Stimulated activated CD4-positive, alpha-beta T cell treated with anti-CD3 and anti-CD28 coated beads, TNF-alpha, amount 100 ng/mL, for 48 hours (primary cell): ENCODE measurements at regions not wholly inside any gene's neighbourhood (a gene's known extent, or its start where the extent isn't known, plus 50 kb on each side); places are given as distances from the start of the nearest gene placed in this dataset.
"Not testable (repeated sequence)": the region's sequence is repeated elsewhere in the genome, so short reads cannot be mapped to it uniquely, and the experiment has no call there.

ENCODE experiments used
- DNase-seq, 3 donors: peaks; one replicate each; pipeline ENCODE4 v3.0.0-alpha.2; 2020; ENCODE audit warnings: low read depth in 3 of 3

DNA sequence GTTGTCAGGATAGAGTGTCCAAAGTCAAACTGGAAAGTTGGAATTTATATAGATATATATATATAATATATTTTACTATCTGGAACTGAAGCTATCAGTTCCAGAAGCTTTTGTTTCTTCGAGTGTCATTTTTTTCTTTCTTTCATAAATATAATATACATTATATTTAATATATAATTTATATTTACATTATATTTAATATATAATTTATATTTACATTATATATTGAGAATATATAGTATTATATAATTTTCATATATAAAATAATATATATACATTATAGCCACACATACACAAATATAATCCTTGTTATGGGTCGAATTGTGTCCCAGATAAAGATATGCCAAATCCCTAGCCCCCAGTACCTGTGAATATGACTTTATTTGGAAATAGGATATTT is 842.3 kb upstream of the LRRC4C start:
- DNase-seq: no peak

- DNase-seq: no peak
These were observed 852.1 kb upstream of the LRRC4C start for GRCh38 chr11:42311514-42311913.

DNA sequence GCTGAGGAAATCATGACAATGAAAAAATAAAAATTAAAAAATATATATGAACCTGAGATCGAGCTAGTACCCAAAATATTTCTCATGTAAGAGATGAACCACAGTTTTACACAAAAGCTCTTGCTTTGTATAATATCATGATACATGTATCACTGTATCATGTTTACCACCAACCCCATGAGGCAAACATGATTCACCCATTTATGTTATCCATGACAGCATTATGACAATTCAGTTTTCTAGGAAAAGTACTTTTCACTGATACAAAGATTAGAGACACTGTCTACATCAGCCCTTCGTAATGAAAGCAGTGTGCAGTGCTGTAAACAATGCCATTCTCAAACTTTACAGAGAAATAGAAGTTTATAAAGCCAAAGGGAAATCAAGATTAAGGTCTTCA is 852.5 kb upstream of the LRRC4C start:
- no peak for DNase-seq

DNA sequence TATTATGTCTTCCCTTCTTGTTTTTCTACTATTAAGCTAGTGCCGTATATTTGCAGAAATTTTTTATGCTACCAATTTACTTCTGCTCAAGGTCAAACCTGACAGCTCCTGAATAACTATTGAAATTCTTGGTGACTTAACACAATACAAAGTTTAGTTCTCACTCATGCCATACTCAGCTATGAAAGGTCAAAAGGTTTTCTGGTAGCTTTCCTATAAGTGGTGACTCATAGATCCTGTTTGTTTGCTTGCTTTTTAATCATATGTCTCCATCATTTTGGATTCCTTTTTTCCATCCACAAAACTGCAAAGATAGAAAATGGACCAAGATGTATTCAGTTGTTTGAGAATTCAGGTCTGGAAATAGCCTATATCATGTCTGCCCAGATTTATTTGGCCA is 855.8 kb upstream of the LRRC4C start:
- no peak for DNase-seq

DNA sequence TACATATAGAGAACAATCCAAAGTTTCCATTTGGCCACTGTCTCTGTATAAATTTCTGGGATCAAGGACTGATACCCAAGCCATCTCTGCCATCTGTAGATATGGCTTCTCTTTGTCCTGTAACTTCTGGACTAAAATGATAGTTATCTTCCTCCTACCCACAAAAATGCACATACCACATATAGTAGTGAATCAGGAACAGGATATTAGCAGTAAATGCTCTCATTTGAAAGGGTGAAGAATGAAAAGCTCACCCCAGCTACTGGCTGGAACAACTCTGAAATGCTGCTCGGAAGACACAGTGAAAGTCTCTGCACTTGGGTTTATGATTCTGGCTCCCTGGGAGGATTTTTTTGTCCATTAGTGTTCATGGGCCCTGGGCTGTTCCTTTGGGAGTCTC is 856.4 kb upstream of the LRRC4C start:
- DNase-seq: no peak

- no peak for DNase-seq
These were observed 860.5 kb upstream of the LRRC4C start for GRCh38 chr11:42319921-42320320.

GRCh38 chr11:42329929-42330565 is 870.6 kb upstream of the LRRC4C start:
- no peak for DNase-seq

GRCh38 chr11:42337786-42338455 is 878.5 kb upstream of the LRRC4C start:
- no peak for DNase-seq

GRCh38 chr11:42344204-42344792 is 884.8 kb upstream of the LRRC4C start:
- DNase-seq: no peak

GRCh38 chr11:42345933-42346332 is 886.5 kb upstream of the LRRC4C start:
- DNase-seq: no peak

DNA sequence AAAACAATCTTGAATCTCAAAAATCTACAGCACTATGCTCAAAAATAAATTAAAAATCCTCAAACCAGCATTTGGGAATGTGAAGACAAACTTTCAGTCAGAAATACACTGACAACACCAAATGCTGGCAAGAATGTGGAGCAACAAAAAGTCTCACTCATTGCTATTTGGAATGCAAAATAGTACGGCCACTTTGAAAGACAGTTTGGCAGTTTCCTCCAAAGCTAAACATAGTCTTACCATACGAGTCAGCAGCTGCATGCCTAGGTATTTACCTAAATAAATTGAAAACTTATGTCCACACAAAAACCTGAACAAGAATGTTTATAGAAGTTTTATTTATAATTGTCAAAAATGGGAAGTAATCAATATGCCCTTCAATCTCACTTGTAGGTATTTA is 904.2 kb upstream of the LRRC4C start:
- DNase-seq: no peak

GRCh38 chr11:42390116-42390515 is 921.7 kb upstream of the API5 start:
- no peak for DNase-seq

DNA sequence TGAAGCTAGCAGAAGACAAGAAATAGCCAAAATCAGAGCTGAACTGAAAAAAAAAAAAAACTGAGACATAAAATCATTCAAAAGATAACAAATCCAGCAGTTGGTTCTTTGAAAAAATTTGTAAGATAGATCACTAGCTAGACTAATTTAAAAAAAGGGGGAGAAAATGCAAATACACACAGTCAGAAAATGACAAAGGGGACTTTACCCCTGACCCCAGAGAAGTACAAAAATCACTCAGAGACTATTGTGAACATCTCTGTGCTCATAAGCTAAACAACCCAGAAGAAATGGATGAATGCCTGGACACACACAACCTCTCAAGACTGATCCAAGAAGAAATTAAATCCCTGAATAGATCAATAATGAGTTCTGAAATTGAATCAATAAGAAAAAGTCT is 914.3 kb upstream of the API5 start:
- DNase-seq: no peak

DNA sequence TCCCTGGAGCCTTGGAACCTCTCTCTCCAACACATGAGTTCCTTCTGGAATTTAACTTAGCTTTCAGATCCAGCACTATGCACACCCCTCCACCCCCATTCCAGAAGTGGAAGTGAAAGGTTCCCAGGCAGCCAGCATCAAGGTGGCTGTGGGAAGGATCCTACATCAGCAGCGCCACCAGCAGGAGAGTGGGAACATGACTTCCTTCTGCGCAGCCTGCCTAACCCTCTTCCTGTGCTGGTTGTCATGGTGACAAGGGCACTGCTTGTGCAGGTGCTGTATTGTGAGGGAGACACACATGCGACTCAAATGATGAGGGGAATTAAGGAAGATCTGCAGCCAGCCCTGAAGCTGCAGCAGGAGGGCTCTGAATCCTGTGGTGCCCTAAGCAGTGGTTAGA is 904.5 kb upstream of the API5 start:
- DNase-seq: no peak

DNA sequence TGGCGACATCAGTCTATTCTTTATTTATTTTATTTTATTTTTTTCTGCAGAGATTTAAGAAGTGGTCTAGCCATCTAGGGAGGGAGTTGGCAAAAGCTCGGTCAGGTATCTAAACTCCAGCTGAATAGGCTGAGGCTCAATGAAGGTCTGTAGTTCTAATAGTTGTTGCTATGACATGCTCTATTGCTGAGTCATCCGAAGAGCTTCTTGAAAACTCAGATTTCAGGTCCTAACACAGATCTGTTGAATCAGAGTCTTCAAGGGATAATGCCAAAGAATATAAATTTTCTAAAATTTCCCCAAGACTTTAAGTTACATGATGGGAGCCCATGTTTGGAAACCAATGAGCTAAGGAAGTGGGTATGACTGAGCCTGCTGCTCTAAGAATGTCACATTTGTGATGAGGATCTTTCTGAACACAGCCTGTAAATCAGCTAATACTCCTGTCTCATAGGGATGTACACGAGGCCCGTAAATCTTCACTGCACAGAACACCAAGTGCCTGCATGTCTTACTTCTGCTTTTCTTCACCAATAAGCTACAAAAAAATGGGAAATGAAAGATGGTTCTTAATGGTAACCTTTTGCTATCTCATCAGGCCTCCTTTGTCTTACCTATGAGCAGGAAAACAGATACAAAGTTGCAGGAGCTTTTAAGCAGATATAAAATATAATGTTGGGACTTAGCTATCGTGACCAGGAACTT is 901.4 kb upstream of the API5 start:
- DNase-seq: no peak

GRCh38 chr11:42412590-42412989 is 899.2 kb upstream of the API5 start:
- DNase-seq: no peak

DNA sequence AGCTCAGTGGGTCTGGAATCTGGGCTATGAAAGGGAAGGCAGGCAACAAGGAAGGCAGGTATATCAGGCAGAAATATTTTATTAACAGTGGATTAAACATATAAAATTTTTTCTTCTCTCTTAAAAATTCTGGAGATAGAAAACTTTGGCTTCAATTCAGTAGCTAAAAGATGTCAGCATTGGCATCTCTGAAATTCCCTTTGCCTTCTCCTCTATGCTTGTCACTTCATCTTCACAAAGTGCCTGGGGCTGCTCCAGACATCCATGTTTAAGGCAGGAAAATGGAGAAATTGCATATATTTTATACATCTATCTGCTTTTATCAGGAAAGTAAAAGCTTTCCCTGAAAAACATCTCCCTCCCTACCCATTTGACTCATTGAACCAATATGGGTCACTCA is 894.1 kb upstream of the API5 start:
- no peak for DNase-seq

DNA sequence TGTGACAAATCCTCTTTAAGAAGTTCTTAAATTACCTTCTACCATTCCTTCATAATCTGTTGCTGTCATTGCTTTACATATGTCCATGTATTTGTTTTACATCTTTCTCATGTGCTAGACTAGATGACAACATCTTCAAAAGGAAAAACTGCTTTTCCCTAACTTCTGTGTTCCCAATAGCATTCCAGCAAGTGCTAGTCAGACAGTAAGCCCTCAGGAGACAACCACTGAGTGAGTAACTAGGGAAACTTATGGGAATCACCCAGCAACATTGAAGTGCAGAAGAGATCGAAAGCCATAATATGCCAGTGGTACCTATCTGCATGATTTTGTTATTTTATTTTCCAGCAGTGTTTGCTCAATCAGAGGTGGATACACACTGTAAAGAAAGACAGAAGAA is 889.7 kb upstream of the API5 start:
- DNase-seq: no peak

DNA sequence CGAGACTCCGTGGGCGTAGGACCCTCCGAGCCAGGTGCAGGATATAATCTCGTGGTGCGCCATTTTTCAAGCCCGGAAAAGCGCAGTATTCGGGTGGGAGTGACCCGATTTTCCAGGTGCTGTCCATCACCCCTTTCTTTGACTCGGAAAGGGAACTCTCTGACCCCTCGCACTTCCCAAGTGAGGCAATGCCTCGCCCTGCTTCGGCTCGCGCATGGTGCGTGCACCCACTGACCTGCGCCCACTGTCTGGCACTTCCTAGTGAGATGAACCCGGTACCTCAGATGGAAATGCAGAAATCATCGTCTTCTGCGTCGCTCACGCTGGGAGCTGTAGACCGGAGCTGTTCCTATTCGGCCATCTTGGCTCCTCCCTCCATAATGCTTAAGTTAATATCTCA is 876.9 kb upstream of the API5 start:
- not testable (repeated sequence) for DNase-seq

GRCh38 chr11:42444406-42444805 is 867.4 kb upstream of the API5 start:
- no peak for DNase-seq

GRCh38 chr11:42462558-42463310 is 849.1 kb upstream of the API5 start:
- no peak for DNase-seq

- DNase-seq: no peak
These were observed 846.2 kb upstream of the API5 start for GRCh38 chr11:42465623-42466022.
